ENCODE measurements at regions not wholly inside any gene's neighbourhood (a gene's known extent, or its start where the extent isn't known, plus 50 kb on each side); places are given as distances from the start of the nearest gene placed in this dataset.

DNA sequence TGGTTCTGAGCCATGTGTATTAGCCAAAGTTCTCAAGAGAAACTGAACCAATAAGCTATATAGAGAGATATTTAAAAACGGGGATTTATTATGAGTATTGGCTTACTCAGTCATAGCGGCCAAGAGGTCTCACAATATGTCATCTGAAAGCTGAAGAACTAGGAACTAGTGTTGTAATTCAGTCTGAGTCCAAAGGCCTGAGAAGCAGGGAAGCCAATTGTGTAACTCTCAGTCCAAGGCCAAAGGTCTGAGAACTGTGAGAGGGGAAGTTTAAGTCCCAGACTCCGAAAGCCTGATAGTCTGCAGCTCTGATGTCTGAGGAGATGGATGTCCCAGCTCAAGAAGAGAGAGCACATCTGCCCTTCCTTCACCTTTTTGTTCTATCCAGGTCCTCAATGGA, 344.8 kb upstream of the USP15 start:
- TF ChIP-seq, protein P1, sequence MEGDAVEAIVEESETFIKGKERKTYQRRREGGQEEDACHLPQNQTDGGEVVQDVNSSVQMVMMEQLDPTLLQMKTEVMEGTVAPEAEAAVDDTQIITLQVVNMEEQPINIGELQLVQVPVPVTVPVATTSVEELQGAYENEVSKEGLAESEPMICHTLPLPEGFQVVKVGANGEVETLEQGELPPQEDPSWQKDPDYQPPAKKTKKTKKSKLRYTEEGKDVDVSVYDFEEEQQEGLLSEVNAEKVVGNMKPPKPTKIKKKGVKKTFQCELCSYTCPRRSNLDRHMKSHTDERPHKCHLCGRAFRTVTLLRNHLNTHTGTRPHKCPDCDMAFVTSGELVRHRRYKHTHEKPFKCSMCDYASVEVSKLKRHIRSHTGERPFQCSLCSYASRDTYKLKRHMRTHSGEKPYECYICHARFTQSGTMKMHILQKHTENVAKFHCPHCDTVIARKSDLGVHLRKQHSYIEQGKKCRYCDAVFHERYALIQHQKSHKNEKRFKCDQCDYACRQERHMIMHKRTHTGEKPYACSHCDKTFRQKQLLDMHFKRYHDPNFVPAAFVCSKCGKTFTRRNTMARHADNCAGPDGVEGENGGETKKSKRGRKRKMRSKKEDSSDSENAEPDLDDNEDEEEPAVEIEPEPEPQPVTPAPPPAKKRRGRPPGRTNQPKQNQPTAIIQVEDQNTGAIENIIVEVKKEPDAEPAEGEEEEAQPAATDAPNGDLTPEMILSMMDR (IDR thresholded peaks at IDR 0.05; ENCODE audit: control extremely low read depth in 1 of 3, insufficient read depth in 1 of 3, low read depth in 1 of 3, low read length in 3 of 3) = no peak
- TF ChIP-seq ZNF274 (IDR thresholded peaks at IDR 0.05; ENCODE audit: borderline replicate concordance, extremely low read depth, low read length) (no peak), HDAC2 (IDR thresholded peaks at IDR 0.05; ENCODE audit: borderline replicate concordance in 1 of 2, low read depth in 2 of 2, low read length in 2 of 2) (no peak), CBX8 (IDR thresholded peaks at IDR 0.05; ENCODE audit: borderline replicate concordance, low read depth, low read length) (no peak)
